ENCODE measurements at regions not wholly inside any gene's neighbourhood (a gene's known extent, or its start where the extent isn't known, plus 50 kb on each side); places are given as distances from the start of the nearest gene placed in this dataset.
"Not testable (repeated sequence)": the region's sequence is repeated elsewhere in the genome, so short reads cannot be mapped to it uniquely, and the experiment has no call there.

GRCh38 chr5:125222597-125223240, 476.3 kb upstream of the ZNF608 start:
- no peak for DNase-seq

GRCh38 chr5:125225424-125225823, 479.0 kb upstream of the ZNF608 start:
- DNase-seq = no peak

- no peak for DNase-seq
Measured at GRCh38 chr5:125226825-125227224, 480.4 kb upstream of the ZNF608 start.

GRCh38 chr5:125227333-125228095, 481.1 kb upstream of the ZNF608 start:
- DNase-seq = peak; percentile 60

GRCh38 chr5:125228363-125229070, 482.1 kb upstream of the ZNF608 start:
- DNase-seq = no peak

GRCh38 chr5:125229556-125229955, 483.1 kb upstream of the ZNF608 start:
- no peak for DNase-seq

- no peak for DNase-seq
Measured at GRCh38 chr5:125232779-125233230, 486.4 kb upstream of the ZNF608 start.

- no peak for DNase-seq
Measured at GRCh38 chr5:125233944-125234343, 487.5 kb upstream of the ZNF608 start.

- DNase-seq = no peak
Measured at GRCh38 chr5:125236007-125236406, 489.6 kb upstream of the ZNF608 start.

- no peak for DNase-seq
Measured at GRCh38 chr5:125236981-125237380, 490.5 kb upstream of the ZNF608 start.

GRCh38 chr5:125244531-125244930, 498.1 kb upstream of the ZNF608 start:
- no peak for DNase-seq

GRCh38 chr5:125245216-125245615, 498.8 kb upstream of the ZNF608 start:
- DNase-seq = no peak

- no peak for DNase-seq
Measured at GRCh38 chr5:125249400-125249799, 503.0 kb upstream of the ZNF608 start.

- no peak for DNase-seq
Measured at GRCh38 chr5:125251703-125252102, 505.3 kb upstream of the ZNF608 start.

GRCh38 chr5:125253634-125254033, 507.2 kb upstream of the ZNF608 start:
- not testable (repeated sequence) for DNase-seq

- DNase-seq = no peak
Measured at GRCh38 chr5:125254267-125254666, 507.8 kb upstream of the ZNF608 start.

GRCh38 chr5:125256296-125256695, 509.9 kb upstream of the ZNF608 start:
- DNase-seq = no peak

- DNase-seq = peak; percentile 31
Measured at GRCh38 chr5:125257057-125257972, 510.9 kb upstream of the ZNF608 start.

GRCh38 chr5:125257997-125258396, 511.6 kb upstream of the ZNF608 start:
- no peak for DNase-seq

GRCh38 chr5:125258615-125259014, 512.2 kb upstream of the ZNF608 start:
- no peak for DNase-seq

- DNase-seq = no peak
Measured at GRCh38 chr5:125261505-125262250, 515.2 kb upstream of the ZNF608 start.

GRCh38 chr5:125262782-125263181, 516.3 kb upstream of the ZNF608 start:
- no peak for DNase-seq

Measured in DMS53 (cell line).